Hematopoietic multipotent progenitor cell treated with erythropoietin and hydrocortisone succinate and interleukin-3 and kit ligand, for 8 days (in vitro differentiated cells): ENCODE measurements at regions not wholly inside any gene's neighbourhood (a gene's known extent, or its start where the extent isn't known, plus 50 kb on each side); places are given as distances from the start of the nearest gene placed in this dataset.

ENCODE experiments used
- DNase-seq: peaks from one replicate; pipeline ENCODE4 v3.0.0-alpha.2; 2015

- no peak for DNase-seq
These were observed 203.8 kb upstream of the SRRM4 start for GRCh38 chr12:118777504-118777903.

DNA sequence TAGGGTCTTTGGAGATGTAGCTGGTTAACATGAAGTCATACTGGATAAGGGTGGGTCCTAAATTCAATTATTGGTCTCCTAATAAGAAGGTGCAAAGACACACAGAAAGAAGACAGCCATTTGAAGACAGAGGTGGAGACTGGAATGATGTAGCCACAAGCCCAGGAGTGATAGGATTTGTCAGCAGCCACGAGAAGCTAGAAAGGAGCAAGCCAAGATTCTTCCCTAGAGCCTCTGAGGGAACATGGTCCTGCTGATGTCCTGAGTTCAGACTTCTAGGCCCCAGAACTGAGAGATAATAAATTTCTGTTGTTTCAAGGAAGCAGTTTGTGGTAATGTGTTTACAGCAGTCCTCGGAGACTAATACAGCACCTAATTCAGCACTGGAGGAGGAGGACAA lies 203.3 kb upstream of the SRRM4 start:
- no peak for DNase-seq

DNA sequence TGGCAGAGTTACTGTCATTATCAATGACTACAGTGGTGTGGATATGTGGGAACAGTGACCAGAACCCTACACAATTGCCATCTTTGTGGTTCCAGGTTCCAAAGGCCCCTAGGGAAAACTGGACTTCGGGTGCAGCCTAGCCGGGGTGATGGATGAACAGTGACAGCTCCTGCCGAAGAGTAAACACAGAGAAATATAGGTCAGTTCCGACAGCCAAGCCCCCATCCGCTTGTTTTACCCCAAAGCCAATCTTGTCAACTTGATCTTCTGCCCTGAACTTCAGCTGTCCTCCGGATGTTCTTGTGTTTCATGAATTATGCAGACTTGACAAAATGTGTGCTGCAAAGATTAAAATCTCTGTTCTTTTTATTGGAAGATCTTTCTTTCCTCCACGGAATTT lies 200.4 kb upstream of the SRRM4 start:
- DNase-seq, result no peak

DNA sequence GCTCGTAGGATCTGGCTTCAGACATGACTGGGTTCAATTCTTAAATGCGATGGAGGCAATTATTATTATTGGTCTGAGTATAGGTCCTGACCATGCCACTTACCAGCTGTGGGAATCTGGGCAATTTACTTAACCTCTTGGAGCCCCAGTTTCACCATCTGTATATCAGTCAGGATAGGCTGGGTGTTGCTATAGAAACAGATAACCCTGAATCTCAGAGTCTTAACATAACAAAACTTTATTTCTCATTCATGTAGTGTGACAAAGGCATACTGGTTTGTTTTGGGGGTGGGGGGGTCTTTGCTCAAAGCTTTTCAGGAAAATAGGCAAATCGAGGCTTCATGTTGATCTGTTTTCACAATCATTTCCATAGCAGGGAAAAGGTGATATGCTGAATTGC lies 199.6 kb upstream of the SRRM4 start:
- DNase-seq, result no peak

DNA sequence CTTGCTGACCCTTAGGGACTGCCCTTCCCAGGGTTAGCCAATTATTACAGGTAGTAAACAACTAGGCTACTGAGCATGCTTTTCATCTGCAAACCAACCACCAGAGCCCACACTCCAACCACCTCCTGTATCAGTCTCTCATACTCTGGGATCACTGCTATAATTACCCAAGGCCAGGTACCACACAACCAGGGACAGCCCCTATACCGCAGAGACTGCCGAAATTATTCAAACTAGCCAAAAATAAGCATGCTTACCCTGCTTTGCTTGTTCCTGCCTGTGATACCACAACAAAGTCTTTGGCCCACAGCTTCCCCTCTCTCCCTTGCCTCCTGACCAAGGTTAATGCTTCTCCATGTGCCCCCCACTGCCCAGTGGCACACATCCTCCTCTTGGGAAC lies 197.6 kb upstream of the SRRM4 start:
- DNase-seq, result no peak

DNA sequence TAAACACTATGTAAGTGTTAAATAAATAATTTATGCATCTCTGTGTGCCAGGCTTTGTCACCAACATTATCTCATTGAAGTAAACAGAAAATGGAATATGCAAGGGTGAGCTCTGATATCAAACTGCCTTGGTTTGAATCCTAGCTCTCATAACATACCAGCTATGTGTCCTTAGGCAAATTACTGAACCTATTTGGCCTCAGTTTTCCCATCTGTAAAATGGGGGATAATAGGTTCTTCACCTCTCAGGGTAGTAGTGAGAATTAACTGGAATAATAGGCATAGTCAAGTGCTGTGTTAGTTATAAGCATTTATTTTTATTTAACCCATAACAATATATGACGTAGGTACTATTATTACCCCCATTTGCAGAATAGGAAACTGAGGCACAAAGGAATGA lies 190.8 kb upstream of the SRRM4 start:
- DNase-seq, result no peak

GRCh38 chr12:118813778-118814357 lies 167.5 kb upstream of the SRRM4 start:
- peak; percentile 43 for DNase-seq

GRCh38 chr12:118816296-118816695 lies 165.0 kb upstream of the SRRM4 start:
- no peak for DNase-seq

DNA sequence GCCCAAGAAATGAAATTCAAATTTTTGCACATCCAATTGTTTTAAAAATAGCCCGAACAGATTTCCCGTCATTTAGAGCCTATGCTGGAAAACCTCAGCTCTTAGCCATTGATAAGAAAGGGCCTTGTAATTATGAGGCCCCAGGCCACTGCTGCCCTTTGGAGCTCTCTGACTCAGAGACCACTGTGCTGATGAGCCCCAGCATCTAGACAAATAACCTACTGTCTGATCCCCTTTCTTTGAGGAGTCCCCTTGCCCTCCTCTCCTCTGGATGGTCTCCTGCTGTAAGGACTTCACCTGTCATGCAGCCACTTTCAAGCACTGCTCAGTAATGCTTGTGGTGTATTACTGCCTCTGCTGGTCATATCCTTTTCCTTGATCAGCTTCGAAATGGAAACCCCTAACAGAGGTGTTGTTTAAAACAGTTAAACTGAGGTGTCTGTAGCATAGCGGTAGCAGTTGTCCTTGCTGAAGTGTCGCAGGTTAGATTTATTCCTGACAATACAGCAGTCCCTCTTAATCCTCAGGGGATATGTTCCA lies 159.9 kb upstream of the SRRM4 start:
- no peak for DNase-seq

GRCh38 chr12:118822512-118822911 lies 158.8 kb upstream of the SRRM4 start:
- DNase-seq, result no peak

DNA sequence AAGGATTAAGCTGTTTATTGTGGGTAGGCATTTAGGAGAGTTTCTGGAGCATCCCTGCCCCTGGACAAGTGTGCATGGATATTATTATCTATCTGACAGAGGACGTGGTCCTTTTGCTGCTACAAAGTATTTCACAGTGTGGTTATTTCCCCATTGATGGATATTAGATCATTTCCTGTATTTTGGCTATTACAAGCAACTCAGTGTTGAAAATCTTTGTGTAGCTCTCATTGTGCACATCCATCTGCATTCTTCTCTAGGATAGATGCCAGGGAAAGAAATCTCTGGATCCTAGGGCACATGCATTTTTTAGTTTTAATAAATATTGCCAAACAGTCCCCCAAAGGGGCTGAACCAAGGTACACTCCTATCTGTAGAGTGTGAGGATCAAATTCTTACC lies 154.3 kb upstream of the SRRM4 start:
- no peak for DNase-seq

DNA sequence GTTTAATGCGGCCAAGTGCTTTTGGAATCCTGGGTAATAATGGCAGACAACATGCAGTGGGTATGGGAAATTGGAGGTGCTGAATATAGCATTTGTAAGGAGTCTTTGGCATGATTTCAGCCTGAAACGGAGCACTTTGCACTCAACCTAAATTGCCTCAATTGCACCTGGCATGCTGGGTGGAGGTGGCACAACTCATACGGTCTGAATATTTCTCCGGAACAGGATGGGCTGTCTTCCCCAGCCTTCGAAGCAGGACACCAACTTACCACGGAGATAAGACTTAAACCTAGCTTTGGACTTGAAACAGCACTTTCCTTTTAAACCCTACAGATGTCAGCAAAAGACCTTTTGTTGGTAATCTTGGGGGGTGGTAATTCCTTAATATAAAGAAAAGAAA lies 153.7 kb upstream of the SRRM4 start:
- DNase-seq, result no peak

- no peak for DNase-seq
These were observed 151.0 kb upstream of the SRRM4 start for GRCh38 chr12:118830296-118830695.

DNA sequence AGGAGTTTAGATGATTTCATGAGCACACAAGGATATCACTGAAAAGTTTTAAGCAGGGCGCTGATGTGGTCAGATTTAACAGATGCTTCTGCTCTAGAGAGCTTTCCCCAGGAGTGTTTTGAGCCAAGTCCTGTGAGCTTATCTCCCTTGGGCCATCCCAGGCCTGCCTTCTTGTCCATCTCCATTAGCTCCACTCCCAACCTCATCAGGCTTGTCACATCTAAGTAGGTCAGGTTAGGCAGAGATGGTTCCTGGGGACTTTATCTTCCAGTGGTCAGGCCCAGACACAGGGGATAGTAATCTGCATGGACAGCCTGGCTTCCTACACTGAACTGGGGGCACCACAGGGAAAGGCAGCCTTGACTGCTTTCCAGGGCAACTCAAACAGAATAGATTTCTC lies 145.4 kb upstream of the SRRM4 start:
- no peak for DNase-seq

DNA sequence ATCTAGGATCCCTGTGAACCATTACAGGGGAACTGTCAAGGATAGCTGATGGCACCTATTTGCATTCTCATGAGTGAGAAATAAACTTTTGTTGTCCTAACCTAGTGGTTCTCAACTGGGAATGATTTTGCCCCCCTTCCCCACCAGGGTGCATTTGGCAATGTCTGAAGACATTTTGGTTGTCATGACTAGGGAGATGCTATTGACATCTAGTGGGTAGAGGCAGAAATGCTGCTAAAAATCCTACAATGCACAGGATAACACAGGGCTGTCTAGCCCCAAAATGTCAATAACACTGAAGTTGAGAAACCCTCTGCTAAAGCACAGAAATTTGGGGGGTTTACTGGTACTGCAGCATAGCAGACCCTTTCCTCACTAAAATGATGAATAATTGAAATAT lies 140.9 kb upstream of the SRRM4 start:
- peak; percentile 5 for DNase-seq

DNA sequence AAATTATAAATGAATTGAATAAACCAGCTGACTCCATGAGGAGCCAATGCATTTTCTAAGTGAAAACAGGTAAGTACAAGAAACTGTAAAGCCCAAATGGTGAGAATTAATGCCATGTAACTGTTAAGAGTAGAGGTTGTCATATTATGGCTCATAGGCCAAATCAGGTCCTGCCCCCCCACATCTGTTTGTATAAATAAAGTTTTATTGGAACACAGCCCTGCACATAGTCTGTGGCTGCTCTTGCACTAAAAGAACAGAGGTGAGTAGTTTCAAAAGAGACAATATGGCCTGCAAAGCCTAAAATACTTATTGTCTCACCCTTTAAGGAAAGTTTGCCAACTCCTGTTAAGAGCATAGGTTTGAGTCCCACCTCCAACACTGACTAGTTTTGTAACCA lies 140.5 kb upstream of the SRRM4 start:
- no peak for DNase-seq

- no peak for DNase-seq
These were observed 139.8 kb upstream of the SRRM4 start for GRCh38 chr12:118841588-118841987.

DNA sequence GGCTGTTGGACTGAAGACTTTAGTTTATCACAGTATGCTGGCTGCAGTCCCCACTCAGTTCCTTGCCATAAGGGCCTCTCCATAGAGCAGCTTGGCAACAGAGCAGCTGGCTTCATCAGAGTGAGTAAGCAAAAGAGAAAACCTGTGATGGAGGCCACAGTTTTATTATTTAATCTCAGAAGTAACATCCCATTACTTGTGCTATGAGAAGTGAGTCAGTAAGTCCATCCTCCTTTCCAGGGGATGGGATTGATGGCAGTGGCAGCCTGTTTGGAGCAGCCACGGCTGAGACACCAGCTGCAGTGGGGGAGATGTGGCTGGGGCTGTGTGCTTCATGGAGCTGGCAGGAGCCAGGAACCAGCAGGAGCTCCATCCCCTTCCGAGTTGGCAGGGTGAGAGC lies 138.5 kb upstream of the SRRM4 start:
- DNase-seq, result no peak

- DNase-seq, result no peak
These were observed 134.9 kb upstream of the SRRM4 start for GRCh38 chr12:118846416-118846815.

GRCh38 chr12:118850244-118850825 lies 131.0 kb upstream of the SRRM4 start:
- peak; percentile 20 for DNase-seq

DNA sequence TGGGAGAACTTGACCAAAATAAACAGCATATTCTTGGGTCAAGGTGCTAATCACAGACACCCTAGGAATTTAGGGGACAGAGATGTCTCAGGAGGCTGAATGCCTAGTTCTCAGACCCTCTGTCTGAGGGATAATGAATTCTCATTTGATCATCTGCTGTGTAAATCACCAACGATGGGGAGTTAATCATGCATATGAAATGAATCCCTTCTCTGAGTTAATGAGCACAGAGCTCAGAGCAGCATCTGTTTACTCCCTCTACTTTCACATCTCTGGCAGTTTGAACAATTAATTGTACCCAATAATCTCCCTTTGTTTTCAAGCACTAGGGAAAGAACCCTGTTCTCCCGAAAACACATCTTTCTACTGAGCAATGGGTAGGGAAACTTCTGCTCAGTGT lies 129.4 kb upstream of the SRRM4 start:
- DNase-seq, result no peak

DNA sequence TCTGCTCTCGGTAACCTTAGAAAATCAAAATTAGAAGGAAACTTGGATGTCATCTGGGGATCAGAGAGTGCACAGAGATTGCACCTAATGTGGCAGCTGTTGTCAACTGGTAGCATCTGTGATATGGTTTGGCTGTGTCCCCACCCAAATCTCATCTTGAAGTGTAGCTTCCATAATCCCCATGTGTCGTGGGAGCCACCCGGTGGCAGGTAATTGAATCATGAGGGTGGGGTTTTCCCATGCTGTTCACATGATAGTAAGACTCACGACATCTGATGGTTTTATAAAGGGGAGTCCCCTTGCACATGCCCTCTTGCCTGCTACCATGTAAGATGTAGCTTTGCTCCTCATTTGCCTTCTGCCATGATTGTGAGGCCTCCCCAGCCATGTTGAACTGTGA lies 127.7 kb upstream of the SRRM4 start:
- peak; percentile 6 for DNase-seq

GRCh38 chr12:118855858-118856257 lies 125.5 kb upstream of the SRRM4 start:
- DNase-seq, result no peak

GRCh38 chr12:118866346-118866745 lies 115.0 kb upstream of the SRRM4 start:
- DNase-seq, result no peak

GRCh38 chr12:118870551-118870950 lies 110.8 kb upstream of the SRRM4 start:
- no peak for DNase-seq
